ENCODE measurements at regions not wholly inside any gene's neighbourhood (a gene's known extent, or its start where the extent isn't known, plus 50 kb on each side); places are given as distances from the start of the nearest gene placed in this dataset.

- no peak for DNase-seq
- CTCF ChIA-PET: no interaction called here
- H3K27me3 ChIP-seq (ENCODE audit: control insufficient read depth in 2 of 2, insufficient read depth in 2 of 2, low read length in 2 of 2): no peaks in the 10 kb centered on the region
- intact Hi-C loops (cut with micrococcal nuclease): no loop called here
- no peaks in the 10 kb centered on the region for H3K9me3 ChIP-seq (ENCODE audit: control insufficient read depth in 2 of 3, low read length in 3 of 3)
- Mint-ChIP-seq H3K4me1 (no peaks in the 10 kb centered on the region), H3K36me3 (no peaks in the 10 kb centered on the region), H3K4me3 (no peak overlapping the region), H3K27ac (no peak overlapping the region), H3K27me3 (peaks cover 0 to 2% (median 0%) of the 10 kb centered on the region in 5 donors), H3K9me3 (peaks cover 0 to 5% (median 0%) of the 10 kb centered on the region in 11 donors)
- H3K36me3 ChIP-seq (ENCODE audit: control insufficient read depth in 2 of 3, insufficient read depth in 3 of 3, low read length in 3 of 3): no peaks in the 10 kb centered on the region
- no peak overlapping the region for H3K4me3 ChIP-seq (ENCODE audit: low read length)
- H3K4me1 ChIP-seq (ENCODE audit: control insufficient read depth in 2 of 2, insufficient read depth in 2 of 2, low read length in 2 of 2): no peaks in the 10 kb centered on the region
- ATAC-seq: no peak
- POLR2A ChIA-PET: no interaction called here
- H3K27ac ChIP-seq (ENCODE audit: low read depth, low read length): no peak overlapping the region
These were observed 321.0 kb upstream of the SNX7 start for GRCh38 chr1:98340511-98340910.

GRCh38 chr1:98336472-98337083, 324.9 kb upstream of the SNX7 start:
- ChIA-PET CTCF (no interaction called here), POLR2A (no interaction called here)
- Histone ChIP-seq H3K36me3 (ENCODE audit: control insufficient read depth in 2 of 3, insufficient read depth in 3 of 3, low read length in 3 of 3) (no peaks in the 10 kb centered on the region), H3K9me3 (ENCODE audit: control insufficient read depth in 2 of 3, low read length in 3 of 3) (no peaks in the 10 kb centered on the region), H3K4me3 (ENCODE audit: low read length) (no peak overlapping the region), H3K4me1 (ENCODE audit: control insufficient read depth in 2 of 2, insufficient read depth in 2 of 2, low read length in 2 of 2) (no peaks in the 10 kb centered on the region), H3K27ac (ENCODE audit: low read depth, low read length) (no peak overlapping the region), H3K27me3 (ENCODE audit: control insufficient read depth in 2 of 2, insufficient read depth in 2 of 2, low read length in 2 of 2) (no peaks in the 10 kb centered on the region)
- no peak overlapping the region for H3K27ac Mint-ChIP-seq
- no peaks in the 10 kb centered on the region for H3K36me3 Mint-ChIP-seq
- H3K4me3 Mint-ChIP-seq: no peak overlapping the region
- ATAC-seq (no peak), DNase-seq (no peak)
- H3K9me3 Mint-ChIP-seq: peaks cover 0 to 14% (median 0%) of the 10 kb centered on the region in 11 donors
- peaks cover 0 to 4% (median 0%) of the 10 kb centered on the region in 5 donors for H3K27me3 Mint-ChIP-seq
- H3K4me1 Mint-ChIP-seq: no peaks in the 10 kb centered on the region
- intact Hi-C loops (cut with micrococcal nuclease): no loop called here

- H3K9me3 ChIP-seq (ENCODE audit: control insufficient read depth in 2 of 3, low read length in 3 of 3): no peaks in the 10 kb centered on the region
- Mint-ChIP-seq H3K9me3 (peaks cover 0 to 9% (median 0%) of the 10 kb centered on the region in 11 donors), H3K36me3 (no peaks in the 10 kb centered on the region), H3K27me3 (peaks cover 0 to 8% (median 0%) of the 10 kb centered on the region in 5 donors), H3K4me1 (no peaks in the 10 kb centered on the region), H3K4me3 (no peak overlapping the region), H3K27ac (no peak overlapping the region)
- no peaks in the 10 kb centered on the region for H3K27me3 ChIP-seq (ENCODE audit: control insufficient read depth in 2 of 2, insufficient read depth in 2 of 2, low read length in 2 of 2)
- CTCF ChIA-PET: no interaction called here
- POLR2A ChIA-PET: no interaction called here
- ATAC-seq (no peak), DNase-seq (no peak)
- no peak overlapping the region for H3K4me3 ChIP-seq (ENCODE audit: low read length)
- no peaks in the 10 kb centered on the region for H3K4me1 ChIP-seq (ENCODE audit: control insufficient read depth in 2 of 2, insufficient read depth in 2 of 2, low read length in 2 of 2)
- H3K27ac ChIP-seq (ENCODE audit: low read depth, low read length): no peak overlapping the region
- intact Hi-C loops (cut with micrococcal nuclease): no loop called here
- H3K36me3 ChIP-seq (ENCODE audit: control insufficient read depth in 2 of 3, insufficient read depth in 3 of 3, low read length in 3 of 3): no peaks in the 10 kb centered on the region
These were observed 327.6 kb upstream of the SNX7 start for GRCh38 chr1:98333936-98334335.

DNA sequence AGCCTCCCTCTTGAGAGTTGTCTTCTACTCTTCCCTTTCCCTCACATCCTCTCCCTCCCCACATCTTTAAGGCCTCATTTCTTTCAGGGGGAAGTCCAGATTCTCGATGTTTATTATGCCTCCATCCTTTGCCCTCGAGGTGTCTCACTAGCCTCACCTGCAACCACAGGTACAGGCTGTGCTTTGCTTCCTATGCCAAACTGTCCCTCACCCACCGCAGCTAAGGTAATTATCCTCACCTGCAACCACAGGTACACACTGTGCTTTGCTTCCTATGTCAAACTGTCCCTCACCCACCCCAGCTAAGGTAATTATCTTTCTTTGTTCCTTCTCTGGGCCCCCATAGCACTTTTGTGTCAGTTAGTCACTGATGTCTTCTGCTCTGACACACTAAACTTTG, 328.1 kb upstream of the SNX7 start:
- H3K9me3 Mint-ChIP-seq: peaks cover 0 to 9% (median 0%) of the 10 kb centered on the region in 11 donors
- Histone ChIP-seq H3K4me3 (ENCODE audit: low read length) (no peak overlapping the region), H3K36me3 (ENCODE audit: control insufficient read depth in 2 of 3, insufficient read depth in 3 of 3, low read length in 3 of 3) (no peaks in the 10 kb centered on the region), H3K27me3 (ENCODE audit: control insufficient read depth in 2 of 2, insufficient read depth in 2 of 2, low read length in 2 of 2) (no peaks in the 10 kb centered on the region), H3K27ac (ENCODE audit: low read depth, low read length) (no peak overlapping the region), H3K4me1 (ENCODE audit: control insufficient read depth in 2 of 2, insufficient read depth in 2 of 2, low read length in 2 of 2) (no peaks in the 10 kb centered on the region), H3K9me3 (ENCODE audit: control insufficient read depth in 2 of 3, low read length in 3 of 3) (no peaks in the 10 kb centered on the region)
- H3K36me3 Mint-ChIP-seq: no peaks in the 10 kb centered on the region
- no peaks in the 10 kb centered on the region for H3K4me1 Mint-ChIP-seq
- no peak overlapping the region for H3K27ac Mint-ChIP-seq
- H3K4me3 Mint-ChIP-seq: no peak overlapping the region
- POLR2A ChIA-PET: no interaction called here
- peaks cover 0 to 10% (median 0%) of the 10 kb centered on the region in 5 donors for H3K27me3 Mint-ChIP-seq
- DNase-seq: no peak
- intact Hi-C loops (cut with micrococcal nuclease): no loop called here
- CTCF ChIA-PET: no interaction called here
- ATAC-seq: no peak

GRCh38 chr1:98331718-98332311, 329.7 kb upstream of the SNX7 start:
- DNase-seq (no peak), ATAC-seq (no peak)
- Mint-ChIP-seq H3K4me1 (no peaks in the 10 kb centered on the region), H3K36me3 (no peaks in the 10 kb centered on the region), H3K4me3 (no peak overlapping the region), H3K27ac (no peak overlapping the region), H3K27me3 (peaks cover 0 to 12% (median 0%) of the 10 kb centered on the region in 5 donors), H3K9me3 (peaks cover 0 to 9% (median 0%) of the 10 kb centered on the region in 11 donors)
- Histone ChIP-seq H3K27ac (ENCODE audit: low read depth, low read length) (no peak overlapping the region), H3K36me3 (ENCODE audit: control insufficient read depth in 2 of 3, insufficient read depth in 3 of 3, low read length in 3 of 3) (no peaks in the 10 kb centered on the region), H3K9me3 (ENCODE audit: control insufficient read depth in 2 of 3, low read length in 3 of 3) (no peaks in the 10 kb centered on the region), H3K27me3 (ENCODE audit: control insufficient read depth in 2 of 2, insufficient read depth in 2 of 2, low read length in 2 of 2) (no peaks in the 10 kb centered on the region), H3K4me1 (ENCODE audit: control insufficient read depth in 2 of 2, insufficient read depth in 2 of 2, low read length in 2 of 2) (no peaks in the 10 kb centered on the region), H3K4me3 (ENCODE audit: low read length) (no peak overlapping the region)
- intact Hi-C loops (cut with micrococcal nuclease): no loop called here
- POLR2A ChIA-PET: no interaction called here
- CTCF ChIA-PET: no interaction called here

- H3K9me3 Mint-ChIP-seq: peaks cover 0 to 9% (median 0%) of the 10 kb centered on the region in 11 donors
- Histone ChIP-seq H3K4me3 (ENCODE audit: low read length) (no peak overlapping the region), H3K36me3 (ENCODE audit: control insufficient read depth in 2 of 3, insufficient read depth in 3 of 3, low read length in 3 of 3) (no peaks in the 10 kb centered on the region), H3K4me1 (ENCODE audit: control insufficient read depth in 2 of 2, insufficient read depth in 2 of 2, low read length in 2 of 2) (no peaks in the 10 kb centered on the region), H3K9me3 (ENCODE audit: control insufficient read depth in 2 of 3, low read length in 3 of 3) (no peaks in the 10 kb centered on the region), H3K27me3 (ENCODE audit: control insufficient read depth in 2 of 2, insufficient read depth in 2 of 2, low read length in 2 of 2) (no peaks in the 10 kb centered on the region), H3K27ac (ENCODE audit: low read depth, low read length) (no peak overlapping the region)
- intact Hi-C loops (cut with micrococcal nuclease): no loop called here
- ChIA-PET CTCF (no interaction called here), POLR2A (no interaction called here)
- DNase-seq (no peak), ATAC-seq (no peak)
- no peak overlapping the region for H3K4me3 Mint-ChIP-seq
- no peak overlapping the region for H3K27ac Mint-ChIP-seq
- no peaks in the 10 kb centered on the region for H3K36me3 Mint-ChIP-seq
- no peaks in the 10 kb centered on the region for H3K4me1 Mint-ChIP-seq
- H3K27me3 Mint-ChIP-seq: peaks cover 0 to 13% (median 0%) of the 10 kb centered on the region in 5 donors
These were observed 330.3 kb upstream of the SNX7 start for GRCh38 chr1:98331243-98331642.

- Mint-ChIP-seq H3K27me3 (peaks cover 0 to 15% (median 0%) of the 10 kb centered on the region in 5 donors), H3K4me3 (no peak overlapping the region), H3K9me3 (peaks cover 0 to 9% (median 0%) of the 10 kb centered on the region in 11 donors), H3K27ac (no peak overlapping the region), H3K4me1 (peaks cover 0 to 2% (median 0%) of the 10 kb centered on the region in 7 donors), H3K36me3 (no peaks in the 10 kb centered on the region)
- Histone ChIP-seq H3K9me3 (ENCODE audit: control insufficient read depth in 2 of 3, low read length in 3 of 3) (no peaks in the 10 kb centered on the region), H3K4me1 (ENCODE audit: control insufficient read depth in 2 of 2, insufficient read depth in 2 of 2, low read length in 2 of 2) (no peaks in the 10 kb centered on the region), H3K27ac (ENCODE audit: low read depth, low read length) (no peak overlapping the region), H3K36me3 (ENCODE audit: control insufficient read depth in 2 of 3, insufficient read depth in 3 of 3, low read length in 3 of 3) (no peaks in the 10 kb centered on the region), H3K4me3 (ENCODE audit: low read length) (no peak overlapping the region), H3K27me3 (ENCODE audit: control insufficient read depth in 2 of 2, insufficient read depth in 2 of 2, low read length in 2 of 2) (no peaks in the 10 kb centered on the region)
- DNase-seq: no peak
- POLR2A ChIA-PET: no interaction called here
- intact Hi-C loops (cut with micrococcal nuclease): no loop called here
- no peak for ATAC-seq
- CTCF ChIA-PET: no interaction called here
These were observed 331.3 kb upstream of the SNX7 start for GRCh38 chr1:98330224-98330623.

All from naive thymus-derived CD4-positive, alpha-beta T cell (primary cell).